WERI-Rb-1 (cell line): ENCODE measurements at regions not wholly inside any gene's neighbourhood (a gene's known extent, or its start where the extent isn't known, plus 50 kb on each side); places are given as distances from the start of the nearest gene placed in this dataset.

ENCODE experiments used
- DNase-seq: peaks from one replicate; pipeline ENCODE4 v3.0.0-alpha.2; 2020
- H3K27ac ChIP-seq: fragments of 250-450 bp; sonication (Bioruptor Pico); 2 replicates; pipeline ENCODE4 v1.5.1; 2020; ENCODE audit warnings: mild to moderate bottlenecking, moderate library complexity
- H3K27me3 ChIP-seq: fragments of 250-450 bp; sonication (Bioruptor Pico); 2 replicates; pipeline ENCODE4 v1.5.1; 2021; ENCODE audit warnings: mild to moderate bottlenecking, low read depth, moderate library complexity; ENCODE audit not compliant: insufficient read depth, severe bottlenecking
- H3K36me3 ChIP-seq: fragments of 250-450 bp; sonication (Bioruptor Pico); 2 replicates; pipeline ENCODE4 v1.5.1; 2020; ENCODE audit warnings: mild to moderate bottlenecking, moderate library complexity
- H3K4me3 ChIP-seq: 2 replicates; pipeline ENCODE4 v1.5.1; 2011; ENCODE audit warnings: low read depth, mild to moderate bottlenecking, control low read depth, low read length
- H3K9me3 ChIP-seq: fragments of 250-450 bp; sonication (Bioruptor Pico); 2 replicates; pipeline ENCODE4 v1.5.1; 2021; ENCODE audit warnings: mild to moderate bottlenecking, moderate library complexity; ENCODE audit not compliant: severe bottlenecking
- TF ChIP-seq, protein P1 (sequence below): IDR thresholded peaks from 2 replicates; pipeline ENCODE4 v1.5.1; 2011; ENCODE audit warnings: low read depth, mild to moderate bottlenecking, control low read depth, inconsistent platforms, low read length

GRCh38 chr5:62942384-62942783 is 363.8 kb downstream of the LRRC70 start:
- Histone ChIP-seq H3K9me3 (no peaks in the 10 kb centered on the region), H3K36me3 (no peaks in the 10 kb centered on the region), H3K27ac (no peak overlapping the region), H3K4me3 (no peak overlapping the region), H3K27me3 (peaks cover 2% of the 10 kb centered on the region)
- DNase-seq = no peak
- TF ChIP-seq, protein P1, sequence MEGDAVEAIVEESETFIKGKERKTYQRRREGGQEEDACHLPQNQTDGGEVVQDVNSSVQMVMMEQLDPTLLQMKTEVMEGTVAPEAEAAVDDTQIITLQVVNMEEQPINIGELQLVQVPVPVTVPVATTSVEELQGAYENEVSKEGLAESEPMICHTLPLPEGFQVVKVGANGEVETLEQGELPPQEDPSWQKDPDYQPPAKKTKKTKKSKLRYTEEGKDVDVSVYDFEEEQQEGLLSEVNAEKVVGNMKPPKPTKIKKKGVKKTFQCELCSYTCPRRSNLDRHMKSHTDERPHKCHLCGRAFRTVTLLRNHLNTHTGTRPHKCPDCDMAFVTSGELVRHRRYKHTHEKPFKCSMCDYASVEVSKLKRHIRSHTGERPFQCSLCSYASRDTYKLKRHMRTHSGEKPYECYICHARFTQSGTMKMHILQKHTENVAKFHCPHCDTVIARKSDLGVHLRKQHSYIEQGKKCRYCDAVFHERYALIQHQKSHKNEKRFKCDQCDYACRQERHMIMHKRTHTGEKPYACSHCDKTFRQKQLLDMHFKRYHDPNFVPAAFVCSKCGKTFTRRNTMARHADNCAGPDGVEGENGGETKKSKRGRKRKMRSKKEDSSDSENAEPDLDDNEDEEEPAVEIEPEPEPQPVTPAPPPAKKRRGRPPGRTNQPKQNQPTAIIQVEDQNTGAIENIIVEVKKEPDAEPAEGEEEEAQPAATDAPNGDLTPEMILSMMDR = no peak

GRCh38 chr5:62938927-62939326 is 360.3 kb downstream of the LRRC70 start:
- TF ChIP-seq, protein P1 = no peak
- Histone ChIP-seq H3K36me3 (no peaks in the 10 kb centered on the region), H3K27ac (no peak overlapping the region), H3K27me3 (peaks cover 2% of the 10 kb centered on the region), H3K4me3 (no peak overlapping the region), H3K9me3 (no peaks in the 10 kb centered on the region)
- no peak for DNase-seq

- TF ChIP-seq, protein P1 = no peak
- no peaks in the 10 kb centered on the region for H3K9me3 ChIP-seq
- no peak overlapping the region for H3K4me3 ChIP-seq
- H3K27ac ChIP-seq = no peak overlapping the region
- DNase-seq = no peak
- no peaks in the 10 kb centered on the region for H3K36me3 ChIP-seq
- peaks cover under 1% of the 10 kb centered on the region for H3K27me3 ChIP-seq
Measured at GRCh38 chr5:62937661-62938558, 359.3 kb downstream of the LRRC70 start.

GRCh38 chr5:62935660-62936059 is 357.0 kb downstream of the LRRC70 start:
- Histone ChIP-seq H3K27me3 (no peaks in the 10 kb centered on the region), H3K27ac (no peak overlapping the region), H3K36me3 (no peaks in the 10 kb centered on the region), H3K9me3 (no peaks in the 10 kb centered on the region), H3K4me3 (no peak overlapping the region)
- TF ChIP-seq, protein P1 = no peak
- no peak for DNase-seq

GRCh38 chr5:62934319-62934718 is 355.7 kb downstream of the LRRC70 start:
- H3K4me3 ChIP-seq = no peak overlapping the region
- DNase-seq = no peak
- no peaks in the 10 kb centered on the region for H3K27me3 ChIP-seq
- TF ChIP-seq, protein P1 = no peak
- no peak overlapping the region for H3K27ac ChIP-seq
- H3K36me3 ChIP-seq = no peaks in the 10 kb centered on the region
- no peaks in the 10 kb centered on the region for H3K9me3 ChIP-seq
